HL-60 (cell line): ENCODE measurements at regions not wholly inside any gene's neighbourhood (a gene's known extent, or its start where the extent isn't known, plus 50 kb on each side); places are given as distances from the start of the nearest gene placed in this dataset.

Experiments
- CTCF ChIP-seq: IDR thresholded peaks from one replicate; pipeline ENCODE4 v1.5.1; 2011; ENCODE audit warnings: low read length, control low read depth, inconsistent platforms; ENCODE audit not compliant: insufficient read depth
- SPI1 ChIP-seq: IDR thresholded peaks from 2 replicates; pipeline ENCODE4 v1.6.1; 2012; ENCODE audit warnings: low read depth, mild to moderate bottlenecking, borderline replicate concordance

DNA sequence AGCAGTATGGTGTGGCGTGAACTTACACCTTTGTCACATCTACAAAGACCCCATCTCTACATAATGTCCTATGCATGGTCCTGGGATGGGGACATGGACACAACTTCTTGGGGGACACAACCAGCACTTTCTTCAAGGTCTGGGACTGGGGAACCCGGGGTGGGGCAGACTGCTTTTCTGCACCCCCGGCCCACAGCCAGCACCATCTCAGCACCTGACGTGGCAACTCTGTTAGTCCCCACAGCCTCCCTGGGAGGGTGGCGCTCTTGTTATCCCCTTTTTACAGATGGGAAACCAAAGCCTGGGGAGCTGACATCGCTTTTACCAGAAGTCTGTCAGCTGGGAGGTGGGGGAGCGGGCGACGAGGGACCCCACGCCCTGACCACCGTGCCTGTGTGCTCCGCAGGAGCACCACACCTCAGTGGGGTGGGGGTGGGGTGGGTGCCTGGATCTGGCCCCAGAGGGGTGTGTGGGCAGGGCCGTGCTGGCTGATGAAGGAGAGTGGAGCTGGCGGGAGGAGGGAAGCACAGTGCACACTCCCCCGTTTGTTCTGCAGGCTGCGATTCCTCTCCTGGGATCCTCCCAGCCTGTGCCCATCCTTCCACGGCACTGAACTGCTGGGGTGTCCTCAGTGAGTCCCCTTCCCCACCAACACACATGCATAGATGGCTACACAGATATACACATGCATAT lies 115.4 kb upstream of the GSE1 start:
- no peak for TF ChIP-seq CTCF
- TF ChIP-seq SPI1 = no peak
